Vagina (tissue), 2 donors: ENCODE measurements at regions not wholly inside any gene's neighbourhood (a gene's known extent, or its start where the extent isn't known, plus 50 kb on each side); places are given as distances from the start of the nearest gene placed in this dataset.

Source experiments
- POLR2AphosphoS5 ChIP-seq, 2 donors: sonication (generic); formaldehyde crosslinking; IDR thresholded peaks; one replicate each; pipeline ENCODE4 v1.9.0; 2017; ENCODE audit warnings: antibody characterized with exemption in 2 of 2, mild to moderate bottlenecking in 2 of 2, low read depth in 1 of 2; ENCODE audit not compliant: insufficient read depth in 1 of 2
- TF ChIP-seq, protein P1 (sequence below), 3 experiments: fragments of 450-650 bp in 2 of 3; fragments of 200-600 bp in 1 of 3; sonication (generic) in 1 of 3; IDR thresholded peaks; one replicate each; pipeline ENCODE4 v1.5.1; 2017 to 2019; ENCODE audit warnings: antibody characterized with exemption in 3 of 3, mild to moderate bottlenecking in 2 of 3, moderate library complexity in 2 of 3

DNA sequence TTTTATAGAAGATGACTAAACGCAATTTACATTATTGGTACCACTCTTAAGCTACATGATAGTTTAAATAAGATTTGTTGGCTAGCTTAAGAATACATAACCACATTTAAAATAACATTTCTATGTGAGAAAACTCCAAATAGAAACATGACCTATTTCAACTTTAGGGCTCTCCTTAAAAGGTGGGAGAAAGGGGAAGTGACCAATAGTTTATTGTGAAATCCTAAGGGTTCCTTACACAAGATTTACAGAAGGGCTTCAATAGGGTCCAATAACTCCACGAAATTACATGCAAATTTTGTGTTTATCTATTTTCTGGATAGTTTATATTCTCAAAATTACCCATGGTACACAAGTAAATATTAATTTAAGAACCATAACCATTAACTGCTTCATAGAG, 91.6 kb upstream of the DST start:
- TF ChIP-seq, protein P1, sequence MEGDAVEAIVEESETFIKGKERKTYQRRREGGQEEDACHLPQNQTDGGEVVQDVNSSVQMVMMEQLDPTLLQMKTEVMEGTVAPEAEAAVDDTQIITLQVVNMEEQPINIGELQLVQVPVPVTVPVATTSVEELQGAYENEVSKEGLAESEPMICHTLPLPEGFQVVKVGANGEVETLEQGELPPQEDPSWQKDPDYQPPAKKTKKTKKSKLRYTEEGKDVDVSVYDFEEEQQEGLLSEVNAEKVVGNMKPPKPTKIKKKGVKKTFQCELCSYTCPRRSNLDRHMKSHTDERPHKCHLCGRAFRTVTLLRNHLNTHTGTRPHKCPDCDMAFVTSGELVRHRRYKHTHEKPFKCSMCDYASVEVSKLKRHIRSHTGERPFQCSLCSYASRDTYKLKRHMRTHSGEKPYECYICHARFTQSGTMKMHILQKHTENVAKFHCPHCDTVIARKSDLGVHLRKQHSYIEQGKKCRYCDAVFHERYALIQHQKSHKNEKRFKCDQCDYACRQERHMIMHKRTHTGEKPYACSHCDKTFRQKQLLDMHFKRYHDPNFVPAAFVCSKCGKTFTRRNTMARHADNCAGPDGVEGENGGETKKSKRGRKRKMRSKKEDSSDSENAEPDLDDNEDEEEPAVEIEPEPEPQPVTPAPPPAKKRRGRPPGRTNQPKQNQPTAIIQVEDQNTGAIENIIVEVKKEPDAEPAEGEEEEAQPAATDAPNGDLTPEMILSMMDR (IDR thresholded peaks at IDR 0.05) = no peak
- no peak for TF ChIP-seq POLR2AphosphoS5 (IDR thresholded peaks at IDR 0.05; ENCODE audit: insufficient read depth in 1 of 2, low read depth in 1 of 2)
